ENCODE measurements at regions not wholly inside any gene's neighbourhood (a gene's known extent, or its start where the extent isn't known, plus 50 kb on each side); places are given as distances from the start of the nearest gene placed in this dataset.

DNA sequence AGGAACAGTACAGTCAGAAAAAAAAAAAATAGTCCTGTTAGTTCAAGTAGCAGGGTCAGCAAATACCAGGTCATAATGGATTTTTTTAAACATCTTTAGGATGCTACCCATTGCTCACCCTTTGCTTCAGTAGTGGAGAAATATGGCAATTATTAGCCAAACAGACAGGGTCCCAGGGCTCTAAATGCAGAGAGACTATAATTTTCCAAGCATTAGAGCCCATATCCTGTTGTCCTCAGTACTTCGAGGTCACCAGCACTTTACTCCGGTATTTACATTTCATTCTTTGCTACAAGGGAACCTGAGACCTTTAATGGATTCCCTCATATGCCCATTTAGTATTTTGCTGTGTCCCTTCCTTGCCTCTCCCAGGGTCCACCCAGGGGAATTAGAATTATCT, 1562.9 kb upstream of the TENM3 start:
- Histone ChIP-seq H3K4ac (ENCODE audit: low read depth in 1 of 2, low read length in 2 of 2) (no peak overlapping the region), H3K4me1 (ENCODE audit: control insufficient read depth, insufficient read depth, low read depth, low read length) (no peaks in the 10 kb centered on the region), H2AK5ac (ENCODE audit: low read length, severe bottlenecking) (no peak overlapping the region), H3K9ac (ENCODE audit: low read length) (no peak overlapping the region), H3K4me3 (ENCODE audit: insufficient read depth in 1 of 2, low read depth in 1 of 2, low read length in 2 of 2) (no peak overlapping the region), H3K14ac (ENCODE audit: low read length in 2 of 2) (no peak overlapping the region), H2BK120ac (ENCODE audit: low read depth, low read length) (no peak overlapping the region), H3K4me2 (ENCODE audit: low read length, poor library complexity, severe bottlenecking) (no peak overlapping the region), H4K91ac (ENCODE audit: low read length) (no peak overlapping the region), H2AFZ (ENCODE audit: low read depth, low read length) (no peak overlapping the region), H3K18ac (ENCODE audit: low read depth in 1 of 2, low read length in 2 of 2) (no peak overlapping the region), H4K8ac (ENCODE audit: low read length) (no peak overlapping the region), H3K36me3 (ENCODE audit: control insufficient read depth in 1 of 2, insufficient read depth in 2 of 2, low read depth in 1 of 2, low read length in 2 of 2) (no peaks in the 10 kb centered on the region), H3K27ac (ENCODE audit: low read length, poor library complexity, severe bottlenecking) (no peak overlapping the region), H2BK5ac (ENCODE audit: low read depth, low read length, poor library complexity, severe bottlenecking) (no peak overlapping the region), H2BK12ac (ENCODE audit: low read length in 2 of 2) (no peak overlapping the region), H3K23ac (ENCODE audit: low read length in 2 of 2) (no peak overlapping the region), H3K27me3 (ENCODE audit: control insufficient read depth in 1 of 2, insufficient read depth in 1 of 2, low read length in 2 of 2) (no peaks in the 10 kb centered on the region), H3K79me1 (replicated peaks; ENCODE audit: low read length, poor library complexity, severe bottlenecking) (no peaks in the 10 kb centered on the region), H3K9me3 (ENCODE audit: control insufficient read depth, low read length) (no peaks in the 10 kb centered on the region), H2BK15ac (ENCODE audit: low read depth, poor library complexity, severe bottlenecking) (no peak overlapping the region)
- WGBS, result 57% methylated on average over 2 of the region's 2 CpGs
- no peak for DNase-seq

DNA sequence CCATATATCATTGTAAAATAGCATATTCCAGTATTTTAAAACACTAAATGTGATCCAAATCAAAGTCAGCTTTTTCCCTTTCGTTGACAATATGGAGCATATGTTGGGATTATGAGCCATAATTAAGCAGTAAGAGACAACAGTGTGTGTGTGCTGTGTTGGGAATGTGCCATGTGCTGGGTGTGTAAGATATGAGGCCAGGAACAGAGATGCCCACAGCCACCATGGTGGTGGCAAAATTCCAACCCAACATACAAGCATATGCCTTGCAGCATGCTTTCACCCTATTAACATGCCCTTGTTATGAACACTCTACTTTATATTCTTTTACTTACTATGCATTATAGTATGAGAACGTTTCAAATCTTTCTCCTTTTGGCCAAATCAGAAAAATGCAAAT, 1560.4 kb upstream of the TENM3 start:
- Histone ChIP-seq H3K4me1 (ENCODE audit: control insufficient read depth, insufficient read depth, low read depth, low read length) (no peaks in the 10 kb centered on the region), H2BK12ac (ENCODE audit: low read length in 2 of 2) (no peak overlapping the region), H3K27me3 (ENCODE audit: control insufficient read depth in 1 of 2, insufficient read depth in 1 of 2, low read length in 2 of 2) (no peaks in the 10 kb centered on the region), H4K8ac (ENCODE audit: low read length) (no peak overlapping the region), H3K18ac (ENCODE audit: low read depth in 1 of 2, low read length in 2 of 2) (no peak overlapping the region), H3K4ac (ENCODE audit: low read depth in 1 of 2, low read length in 2 of 2) (no peak overlapping the region), H2BK120ac (ENCODE audit: low read depth, low read length) (no peak overlapping the region), H3K27ac (ENCODE audit: low read length, poor library complexity, severe bottlenecking) (no peak overlapping the region), H3K9me3 (ENCODE audit: control insufficient read depth, low read length) (no peaks in the 10 kb centered on the region), H4K91ac (ENCODE audit: low read length) (no peak overlapping the region), H3K79me1 (replicated peaks; ENCODE audit: low read length, poor library complexity, severe bottlenecking) (no peaks in the 10 kb centered on the region), H3K9ac (ENCODE audit: low read length) (no peak overlapping the region), H2AFZ (ENCODE audit: low read depth, low read length) (no peak overlapping the region), H3K4me2 (ENCODE audit: low read length, poor library complexity, severe bottlenecking) (no peak overlapping the region), H3K23ac (ENCODE audit: low read length in 2 of 2) (no peak overlapping the region), H3K4me3 (ENCODE audit: insufficient read depth in 1 of 2, low read depth in 1 of 2, low read length in 2 of 2) (no peak overlapping the region), H3K36me3 (ENCODE audit: control insufficient read depth in 1 of 2, insufficient read depth in 2 of 2, low read depth in 1 of 2, low read length in 2 of 2) (no peaks in the 10 kb centered on the region), H2BK15ac (ENCODE audit: low read depth, poor library complexity, severe bottlenecking) (no peak overlapping the region), H3K14ac (ENCODE audit: low read length in 2 of 2) (no peak overlapping the region), H2BK5ac (ENCODE audit: low read depth, low read length, poor library complexity, severe bottlenecking) (no peak overlapping the region), H2AK5ac (ENCODE audit: low read length, severe bottlenecking) (no peak overlapping the region)
- 0% methylated on average over 1 of the region's 2 CpGs for WGBS
- no peak for DNase-seq

DNA sequence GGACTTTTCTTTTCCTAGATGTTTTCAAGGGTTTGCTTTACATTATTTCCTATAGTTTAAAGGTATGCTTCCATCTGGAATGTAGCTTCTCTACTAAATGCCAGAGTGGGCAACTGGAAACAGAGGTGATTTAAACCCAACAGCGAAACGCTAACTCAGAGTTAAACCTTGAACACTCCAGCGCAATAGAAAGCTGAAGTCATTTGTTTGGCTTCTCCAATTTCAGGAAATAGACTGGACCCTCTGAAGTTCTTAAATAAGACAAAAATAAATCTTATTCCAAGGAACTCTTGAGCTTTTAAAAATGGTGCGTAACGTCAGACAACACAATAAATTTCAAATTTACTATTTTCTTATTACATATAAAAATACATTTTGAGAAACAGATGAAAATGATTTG, 1560.0 kb upstream of the TENM3 start:
- Histone ChIP-seq H3K79me1 (replicated peaks; ENCODE audit: low read length, poor library complexity, severe bottlenecking) (no peaks in the 10 kb centered on the region), H3K9ac (ENCODE audit: low read length) (no peak overlapping the region), H3K4me3 (ENCODE audit: insufficient read depth in 1 of 2, low read depth in 1 of 2, low read length in 2 of 2) (no peak overlapping the region), H2BK12ac (ENCODE audit: low read length in 2 of 2) (no peak overlapping the region), H3K14ac (ENCODE audit: low read length in 2 of 2) (no peak overlapping the region), H3K36me3 (ENCODE audit: control insufficient read depth in 1 of 2, insufficient read depth in 2 of 2, low read depth in 1 of 2, low read length in 2 of 2) (no peaks in the 10 kb centered on the region), H3K4ac (ENCODE audit: low read depth in 1 of 2, low read length in 2 of 2) (no peak overlapping the region), H3K27me3 (ENCODE audit: control insufficient read depth in 1 of 2, insufficient read depth in 1 of 2, low read length in 2 of 2) (no peaks in the 10 kb centered on the region), H3K4me2 (ENCODE audit: low read length, poor library complexity, severe bottlenecking) (no peak overlapping the region), H4K91ac (ENCODE audit: low read length) (no peak overlapping the region), H3K27ac (ENCODE audit: low read length, poor library complexity, severe bottlenecking) (no peak overlapping the region), H3K9me3 (ENCODE audit: control insufficient read depth, low read length) (no peaks in the 10 kb centered on the region), H2AK5ac (ENCODE audit: low read length, severe bottlenecking) (no peak overlapping the region), H2BK15ac (ENCODE audit: low read depth, poor library complexity, severe bottlenecking) (no peak overlapping the region), H3K23ac (ENCODE audit: low read length in 2 of 2) (no peak overlapping the region), H3K18ac (ENCODE audit: low read depth in 1 of 2, low read length in 2 of 2) (no peak overlapping the region), H3K4me1 (ENCODE audit: control insufficient read depth, insufficient read depth, low read depth, low read length) (no peaks in the 10 kb centered on the region), H2BK120ac (ENCODE audit: low read depth, low read length) (no peak overlapping the region), H2AFZ (ENCODE audit: low read depth, low read length) (no peak overlapping the region), H4K8ac (ENCODE audit: low read length) (no peak overlapping the region), H2BK5ac (ENCODE audit: low read depth, low read length, poor library complexity, severe bottlenecking) (no peak overlapping the region)
- DNase-seq, result no peak
- WGBS, result 80% methylated on average over 3 of the region's 5 CpGs

DNA sequence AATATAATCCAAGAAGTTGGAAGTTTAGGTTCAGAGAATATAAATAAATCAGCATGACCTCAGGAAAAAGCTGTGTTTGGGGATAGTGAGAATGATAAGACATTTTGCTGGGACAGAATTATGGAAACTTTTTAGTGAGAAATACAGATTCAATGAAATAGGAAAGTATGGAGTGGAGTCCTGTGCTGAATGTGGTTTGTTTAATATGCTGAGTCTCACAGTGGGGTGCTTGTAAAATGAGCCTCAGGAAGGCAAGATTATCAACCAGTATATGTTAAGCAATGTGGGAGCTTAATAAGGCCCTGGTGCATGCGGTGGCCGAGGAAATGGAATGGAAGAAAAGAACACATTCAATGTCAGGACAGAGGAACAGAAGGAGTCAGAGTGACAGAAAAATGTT, 1554.7 kb upstream of the TENM3 start:
- Histone ChIP-seq H3K36me3 (ENCODE audit: control insufficient read depth in 1 of 2, insufficient read depth in 2 of 2, low read depth in 1 of 2, low read length in 2 of 2) (no peaks in the 10 kb centered on the region), H3K79me1 (replicated peaks; ENCODE audit: low read length, poor library complexity, severe bottlenecking) (no peaks in the 10 kb centered on the region), H2BK120ac (ENCODE audit: low read depth, low read length) (no peak overlapping the region), H2BK15ac (ENCODE audit: low read depth, poor library complexity, severe bottlenecking) (no peak overlapping the region), H4K8ac (ENCODE audit: low read length) (no peak overlapping the region), H3K27ac (ENCODE audit: low read length, poor library complexity, severe bottlenecking) (no peak overlapping the region), H2AK5ac (ENCODE audit: low read length, severe bottlenecking) (no peak overlapping the region), H3K9me3 (ENCODE audit: control insufficient read depth, low read length) (no peaks in the 10 kb centered on the region), H2AFZ (ENCODE audit: low read depth, low read length) (no peak overlapping the region), H3K4me2 (ENCODE audit: low read length, poor library complexity, severe bottlenecking) (no peak overlapping the region), H3K4me3 (ENCODE audit: insufficient read depth in 1 of 2, low read depth in 1 of 2, low read length in 2 of 2) (no peak overlapping the region), H3K4me1 (ENCODE audit: control insufficient read depth, insufficient read depth, low read depth, low read length) (no peaks in the 10 kb centered on the region), H3K9ac (ENCODE audit: low read length) (no peak overlapping the region), H4K91ac (ENCODE audit: low read length) (no peak overlapping the region), H3K14ac (ENCODE audit: low read length in 2 of 2) (no peak overlapping the region), H2BK12ac (ENCODE audit: low read length in 2 of 2) (no peak overlapping the region), H3K4ac (ENCODE audit: low read depth in 1 of 2, low read length in 2 of 2) (no peak overlapping the region), H3K27me3 (ENCODE audit: control insufficient read depth in 1 of 2, insufficient read depth in 1 of 2, low read length in 2 of 2) (no peaks in the 10 kb centered on the region), H3K18ac (ENCODE audit: low read depth in 1 of 2, low read length in 2 of 2) (no peak overlapping the region), H2BK5ac (ENCODE audit: low read depth, low read length, poor library complexity, severe bottlenecking) (no peak overlapping the region), H3K23ac (ENCODE audit: low read length in 2 of 2) (no peak overlapping the region)
- no peak for DNase-seq
- WGBS, result 83% methylated on average over 2 of the region's 2 CpGs

All from mesenchymal stem cell (in vitro differentiated cells and primary cell).